Activated CD4-positive, alpha-beta memory T cell treated with anti-CD3 and anti-CD28 coated beads, Interleukin-2, amount 10 ng/mL, durations not matched to agents 7 days and 5 days (primary cell): ENCODE measurements at regions not wholly inside any gene's neighbourhood (a gene's known extent, or its start where the extent isn't known, plus 50 kb on each side); places are given as distances from the start of the nearest gene placed in this dataset.

Experiments used
- CTCF ChIA-PET: fragments of 350-600 bp; sonication (Branson Sonifier 250); formaldehyde crosslinking; loops from one replicate; lab custom pipeline; 2021; ENCODE audit warnings: antibody characterized with exemption, inconsistent platforms; lab: Charles Lee
- POLR2A ChIA-PET: fragments of 350-600 bp; sonication (Branson Sonifier 250); formaldehyde crosslinking; loops from one replicate; lab custom pipeline; 2021; ENCODE audit warnings: antibody characterized with exemption; lab: Charles Lee
- DNase-seq: peaks from one replicate; pipeline ENCODE4 v3.0.0-alpha.2; 2020
- H3K27ac Mint-ChIP-seq: one replicate; pipeline ENCODE4 v1.8.0; 2021; ENCODE audit warnings: mild to moderate bottlenecking, mixed read lengths
- H3K27me3 Mint-ChIP-seq: one replicate; pipeline ENCODE4 v1.8.0; 2021; ENCODE audit warnings: mixed read lengths
- H3K36me3 Mint-ChIP-seq: one replicate; pipeline ENCODE4 v1.8.0; 2021; ENCODE audit warnings: low read depth, mixed read lengths
- H3K4me1 Mint-ChIP-seq: one replicate; pipeline ENCODE4 v1.8.0; 2021; ENCODE audit warnings: mixed read lengths
- H3K4me3 Mint-ChIP-seq: one replicate; pipeline ENCODE4 v1.8.0; 2021; ENCODE audit warnings: mild to moderate bottlenecking, mixed read lengths
- H3K9me3 Mint-ChIP-seq: one replicate; pipeline ENCODE4 v1.8.0; 2021; ENCODE audit warnings: mixed read lengths

GRCh38 chr14:42441615-42442014 lies 834.9 kb downstream of the LRFN5 start:
- CTCF ChIA-PET = no interaction called here
- no peaks in the 10 kb centered on the region for H3K27me3 Mint-ChIP-seq
- H3K27ac Mint-ChIP-seq = no peak overlapping the region
- POLR2A ChIA-PET = no interaction called here
- H3K36me3 Mint-ChIP-seq = no peaks in the 10 kb centered on the region
- H3K4me1 Mint-ChIP-seq = no peaks in the 10 kb centered on the region
- no peaks in the 10 kb centered on the region for H3K9me3 Mint-ChIP-seq
- no peak overlapping the region for H3K4me3 Mint-ChIP-seq
- DNase-seq = no peak

GRCh38 chr14:42437809-42438208 lies 831.1 kb downstream of the LRFN5 start:
- ChIA-PET POLR2A (no interaction called here), CTCF (no interaction called here)

GRCh38 chr14:42429401-42429800 lies 822.7 kb downstream of the LRFN5 start:
- ChIA-PET POLR2A (no interaction called here), CTCF (no interaction called here)
- peaks cover 3% of the 10 kb centered on the region for H3K9me3 Mint-ChIP-seq
- no peak overlapping the region for H3K27ac Mint-ChIP-seq
- H3K4me3 Mint-ChIP-seq = no peak overlapping the region
- no peak for DNase-seq
- H3K4me1 Mint-ChIP-seq = no peaks in the 10 kb centered on the region
- H3K27me3 Mint-ChIP-seq = no peaks in the 10 kb centered on the region
- no peaks in the 10 kb centered on the region for H3K36me3 Mint-ChIP-seq

More at GRCh38 chr14:42437809-42438208, 831.1 kb downstream of the LRFN5 start:
- no peaks in the 10 kb centered on the region for H3K27me3 Mint-ChIP-seq
- no peak overlapping the region for H3K27ac Mint-ChIP-seq
- peaks cover 3% of the 10 kb centered on the region for H3K9me3 Mint-ChIP-seq
- H3K4me3 Mint-ChIP-seq = no peak overlapping the region
- H3K36me3 Mint-ChIP-seq = no peaks in the 10 kb centered on the region
- no peak for DNase-seq
- H3K4me1 Mint-ChIP-seq = no peaks in the 10 kb centered on the region

- H3K9me3 Mint-ChIP-seq = peaks cover 3% of the 10 kb centered on the region
- no peaks in the 10 kb centered on the region for H3K27me3 Mint-ChIP-seq
- ChIA-PET POLR2A (no interaction called here), CTCF (no interaction called here)
- DNase-seq = no peak
- no peak overlapping the region for H3K27ac Mint-ChIP-seq
- H3K4me1 Mint-ChIP-seq = no peaks in the 10 kb centered on the region
- no peaks in the 10 kb centered on the region for H3K36me3 Mint-ChIP-seq
- H3K4me3 Mint-ChIP-seq = no peak overlapping the region
Measured at GRCh38 chr14:42428996-42429395, 822.3 kb downstream of the LRFN5 start.

GRCh38 chr14:42424501-42424900 lies 817.8 kb downstream of the LRFN5 start:
- ChIA-PET POLR2A (no interaction called here), CTCF (no interaction called here)
- Mint-ChIP-seq H3K9me3 (peaks cover 3% of the 10 kb centered on the region), H3K27ac (no peak overlapping the region), H3K4me1 (no peaks in the 10 kb centered on the region), H3K36me3 (no peaks in the 10 kb centered on the region), H3K27me3 (no peaks in the 10 kb centered on the region), H3K4me3 (no peak overlapping the region)
- no peak for DNase-seq

GRCh38 chr14:42421377-42422078 lies 814.9 kb downstream of the LRFN5 start:
- no peaks in the 10 kb centered on the region for H3K4me1 Mint-ChIP-seq
- no peak for DNase-seq
- ChIA-PET CTCF (no interaction called here), POLR2A (no interaction called here)
- H3K27ac Mint-ChIP-seq = no peak overlapping the region
- H3K27me3 Mint-ChIP-seq = no peaks in the 10 kb centered on the region
- H3K4me3 Mint-ChIP-seq = no peak overlapping the region
- H3K36me3 Mint-ChIP-seq = no peaks in the 10 kb centered on the region
- H3K9me3 Mint-ChIP-seq = peaks cover 3% of the 10 kb centered on the region

- no peak for DNase-seq
- ChIA-PET CTCF (no interaction called here), POLR2A (no interaction called here)
- no peak overlapping the region for H3K27ac Mint-ChIP-seq
- no peaks in the 10 kb centered on the region for H3K36me3 Mint-ChIP-seq
- H3K9me3 Mint-ChIP-seq = peaks cover 3% of the 10 kb centered on the region
- no peak overlapping the region for H3K4me3 Mint-ChIP-seq
- no peaks in the 10 kb centered on the region for H3K4me1 Mint-ChIP-seq
- H3K27me3 Mint-ChIP-seq = no peaks in the 10 kb centered on the region
Measured at GRCh38 chr14:42420071-42420470, 813.4 kb downstream of the LRFN5 start.

GRCh38 chr14:42407153-42407552 lies 800.5 kb downstream of the LRFN5 start:
- POLR2A ChIA-PET = no interaction called here
- CTCF ChIA-PET = no interaction called here
- DNase-seq = no peak
- H3K27ac Mint-ChIP-seq = no peak overlapping the region
- no peaks in the 10 kb centered on the region for H3K27me3 Mint-ChIP-seq
- no peaks in the 10 kb centered on the region for H3K36me3 Mint-ChIP-seq
- H3K9me3 Mint-ChIP-seq = peaks cover 5% of the 10 kb centered on the region
- no peaks in the 10 kb centered on the region for H3K4me1 Mint-ChIP-seq
- no peak overlapping the region for H3K4me3 Mint-ChIP-seq

GRCh38 chr14:42391146-42391834 lies 784.6 kb downstream of the LRFN5 start:
- no peaks in the 10 kb centered on the region for H3K36me3 Mint-ChIP-seq
- no peak for DNase-seq
- no peak overlapping the region for H3K27ac Mint-ChIP-seq
- no peaks in the 10 kb centered on the region for H3K27me3 Mint-ChIP-seq
- H3K9me3 Mint-ChIP-seq = peaks cover 4% of the 10 kb centered on the region
- H3K4me1 Mint-ChIP-seq = no peaks in the 10 kb centered on the region
- ChIA-PET CTCF (no interaction called here), POLR2A (no interaction called here)
- H3K4me3 Mint-ChIP-seq = no peak overlapping the region

- no peaks in the 10 kb centered on the region for H3K4me1 Mint-ChIP-seq
- no peak overlapping the region for H3K27ac Mint-ChIP-seq
- no peaks in the 10 kb centered on the region for H3K36me3 Mint-ChIP-seq
- POLR2A ChIA-PET = no interaction called here
- no peak for DNase-seq
- CTCF ChIA-PET = no interaction called here
- no peak overlapping the region for H3K4me3 Mint-ChIP-seq
- H3K9me3 Mint-ChIP-seq = peaks cover 8% of the 10 kb centered on the region
- H3K27me3 Mint-ChIP-seq = no peaks in the 10 kb centered on the region
Measured at GRCh38 chr14:42378880-42379279, 772.2 kb downstream of the LRFN5 start.

GRCh38 chr14:42378274-42378673 lies 771.6 kb downstream of the LRFN5 start:
- H3K9me3 Mint-ChIP-seq = peaks cover 8% of the 10 kb centered on the region
- ChIA-PET CTCF (no interaction called here), POLR2A (no interaction called here)
- H3K4me3 Mint-ChIP-seq = no peak overlapping the region
- no peaks in the 10 kb centered on the region for H3K4me1 Mint-ChIP-seq
- no peaks in the 10 kb centered on the region for H3K36me3 Mint-ChIP-seq
- DNase-seq = no peak
- no peak overlapping the region for H3K27ac Mint-ChIP-seq
- H3K27me3 Mint-ChIP-seq = no peaks in the 10 kb centered on the region

GRCh38 chr14:42374332-42374731 lies 767.7 kb downstream of the LRFN5 start:
- ChIA-PET POLR2A (no interaction called here), CTCF (no interaction called here)
- H3K27me3 Mint-ChIP-seq = no peaks in the 10 kb centered on the region

GRCh38 chr14:42370056-42370455 lies 763.4 kb downstream of the LRFN5 start:
- no peaks in the 10 kb centered on the region for H3K36me3 Mint-ChIP-seq
- H3K9me3 Mint-ChIP-seq = peaks cover 2% of the 10 kb centered on the region
- H3K27me3 Mint-ChIP-seq = no peaks in the 10 kb centered on the region
- ChIA-PET CTCF (no interaction called here), POLR2A (no interaction called here)
- no peak overlapping the region for H3K4me3 Mint-ChIP-seq
- DNase-seq = no peak
- no peaks in the 10 kb centered on the region for H3K4me1 Mint-ChIP-seq
- no peak overlapping the region for H3K27ac Mint-ChIP-seq

More at GRCh38 chr14:42374332-42374731, 767.7 kb downstream of the LRFN5 start:
- H3K4me3 Mint-ChIP-seq = no peak overlapping the region
- DNase-seq = no peak
- no peaks in the 10 kb centered on the region for H3K36me3 Mint-ChIP-seq
- H3K27ac Mint-ChIP-seq = no peak overlapping the region
- H3K4me1 Mint-ChIP-seq = no peaks in the 10 kb centered on the region
- H3K9me3 Mint-ChIP-seq = peaks cover 9% of the 10 kb centered on the region

GRCh38 chr14:42368234-42368633 lies 761.6 kb downstream of the LRFN5 start:
- Mint-ChIP-seq H3K4me1 (no peaks in the 10 kb centered on the region), H3K27me3 (no peaks in the 10 kb centered on the region), H3K27ac (no peak overlapping the region), H3K4me3 (no peak overlapping the region), H3K9me3 (peaks cover 2% of the 10 kb centered on the region), H3K36me3 (no peaks in the 10 kb centered on the region)
- POLR2A ChIA-PET = no interaction called here
- CTCF ChIA-PET = no interaction called here
- no peak for DNase-seq
